SK-N-SH (cell line): ENCODE measurements at regions not wholly inside any gene's neighbourhood (a gene's known extent, or its start where the extent isn't known, plus 50 kb on each side); places are given as distances from the start of the nearest gene placed in this dataset.

Experiments used
- CTCF ChIP-seq: fragments of 200-600 bp; sonication (generic); IDR thresholded peaks from 2 replicates; pipeline ENCODE4 v1.6.1; 2017; ENCODE audit warnings: antibody characterized with exemption, mild to moderate bottlenecking, moderate library complexity
- ELF1 ChIP-seq: IDR thresholded peaks from 2 replicates; pipeline ENCODE4 v1.4.0; 2012
- EP300 ChIP-seq, 2 experiments: IDR thresholded peaks; 2 replicates each; pipeline versions ENCODE4 v1.4.0 to v1.6.1; 2012; ENCODE audit warnings: borderline replicate concordance in 1 of 2, low read depth in 1 of 2, low read length in 1 of 2
- GABPA ChIP-seq: IDR thresholded peaks from 2 replicates; pipeline ENCODE4 v1.4.0; 2012; ENCODE audit warnings: low read depth, mild to moderate bottlenecking
- RAD21 ChIP-seq: IDR thresholded peaks from 2 replicates; pipeline ENCODE4 v1.6.1; 2012; ENCODE audit warnings: mild to moderate bottlenecking, low read length
- REST ChIP-seq: IDR thresholded peaks from 2 replicates; pipeline ENCODE4 v1.6.1; 2012; ENCODE audit warnings: mild to moderate bottlenecking, low read depth, low read length, moderate library complexity
- TEAD4 ChIP-seq: IDR thresholded peaks from 2 replicates; pipeline ENCODE4 v1.4.0; 2012; ENCODE audit warnings: mild to moderate bottlenecking, borderline replicate concordance; ENCODE audit not compliant: insufficient read depth
- YY1 ChIP-seq: IDR thresholded peaks from 2 replicates; pipeline ENCODE4 v1.4.0; 2012; ENCODE audit warnings: low read depth, mild to moderate bottlenecking

- TF ChIP-seq CTCF (no peak), RAD21 (no peak), TEAD4 (no peak), GABPA (no peak), REST (no peak), EP300 (IDR thresholded peaks at IDR 0.05; ENCODE audit: borderline replicate concordance in 1 of 2, low read depth in 1 of 2, low read length in 1 of 2) (no peak), ELF1 (no peak), YY1 (no peak)
Measured at GRCh38 chr1:105260001-105260400, 1510.3 kb downstream of the AMY1C start.
